ENCODE measurements at regions not wholly inside any gene's neighbourhood (a gene's known extent, or its start where the extent isn't known, plus 50 kb on each side); places are given as distances from the start of the nearest gene placed in this dataset.

DNA sequence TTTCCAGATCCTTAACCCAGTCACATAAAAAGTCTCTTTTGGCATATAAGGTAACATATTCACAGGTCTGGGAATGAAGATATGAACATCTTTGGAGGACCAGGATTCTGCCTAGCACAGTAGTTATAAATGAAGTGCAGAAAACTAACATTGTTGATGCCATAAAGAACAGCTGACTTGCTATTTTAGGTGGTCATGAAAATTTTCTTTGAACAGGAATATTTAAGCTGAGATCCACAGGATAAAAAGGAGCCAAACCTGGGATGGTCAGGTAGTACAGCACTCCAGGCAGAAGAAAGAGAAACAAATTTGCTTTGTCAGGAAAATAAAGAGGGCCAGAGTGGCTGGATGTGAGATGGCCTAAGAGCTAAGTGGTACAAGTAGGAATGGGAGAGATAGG lies 80.0 kb downstream of the CENPW start:
- BruUV-seq (replicated peaks) = no TSS peak
- TF ChIP-seq, protein P1, sequence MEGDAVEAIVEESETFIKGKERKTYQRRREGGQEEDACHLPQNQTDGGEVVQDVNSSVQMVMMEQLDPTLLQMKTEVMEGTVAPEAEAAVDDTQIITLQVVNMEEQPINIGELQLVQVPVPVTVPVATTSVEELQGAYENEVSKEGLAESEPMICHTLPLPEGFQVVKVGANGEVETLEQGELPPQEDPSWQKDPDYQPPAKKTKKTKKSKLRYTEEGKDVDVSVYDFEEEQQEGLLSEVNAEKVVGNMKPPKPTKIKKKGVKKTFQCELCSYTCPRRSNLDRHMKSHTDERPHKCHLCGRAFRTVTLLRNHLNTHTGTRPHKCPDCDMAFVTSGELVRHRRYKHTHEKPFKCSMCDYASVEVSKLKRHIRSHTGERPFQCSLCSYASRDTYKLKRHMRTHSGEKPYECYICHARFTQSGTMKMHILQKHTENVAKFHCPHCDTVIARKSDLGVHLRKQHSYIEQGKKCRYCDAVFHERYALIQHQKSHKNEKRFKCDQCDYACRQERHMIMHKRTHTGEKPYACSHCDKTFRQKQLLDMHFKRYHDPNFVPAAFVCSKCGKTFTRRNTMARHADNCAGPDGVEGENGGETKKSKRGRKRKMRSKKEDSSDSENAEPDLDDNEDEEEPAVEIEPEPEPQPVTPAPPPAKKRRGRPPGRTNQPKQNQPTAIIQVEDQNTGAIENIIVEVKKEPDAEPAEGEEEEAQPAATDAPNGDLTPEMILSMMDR (conservative IDR thresholded peaks at IDR 0.05; ENCODE audit: low read length) = no peak
- no peak for TF ChIP-seq EZH2phosphoT487 (IDR thresholded peaks at IDR 0.05; ENCODE audit: borderline replicate concordance, low read depth, low read length)

DNA sequence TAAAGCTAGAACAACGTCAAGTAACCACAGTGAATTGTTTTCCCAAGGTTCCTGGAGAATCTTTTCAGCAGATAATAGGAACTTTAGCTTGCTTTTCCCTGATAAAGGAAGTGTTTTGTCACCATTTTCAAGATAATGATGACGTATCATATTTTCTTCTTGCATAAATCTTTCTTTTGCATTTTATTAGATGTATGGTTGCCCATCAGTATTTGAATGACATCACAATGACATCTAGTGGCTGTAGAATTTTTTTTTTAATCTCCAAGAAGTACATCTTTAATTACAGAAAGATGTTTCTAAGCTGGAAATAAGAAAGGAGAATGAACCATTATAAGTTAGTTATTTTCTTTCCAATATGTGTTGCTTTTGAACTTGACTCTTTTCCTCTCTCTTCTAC lies 83.0 kb downstream of the CENPW start:
- TF ChIP-seq EZH2phosphoT487 (IDR thresholded peaks at IDR 0.05; ENCODE audit: borderline replicate concordance, low read depth, low read length) = no peak
- TF ChIP-seq, protein P1 (conservative IDR thresholded peaks at IDR 0.05; ENCODE audit: low read length) = peak; percentile 57
- H3K9me2 ChIP-seq (ENCODE audit: insufficient read depth, low read length) = no peaks in the 10 kb centered on the region
- no peaks in the 10 kb centered on the region for H3K79me2 ChIP-seq (ENCODE audit: insufficient read depth, low read depth, low read length)
- H3K4me3 ChIP-seq (ENCODE audit: low read depth, low read length, poor library complexity, severe bottlenecking) = no peak overlapping the region
- POLR2A ChIA-PET = interaction anchor here (0.6 to 1.1 kb wide), 4 partner anchors 14 to 427 kb away, joined by 3 read pairs; no protein-coding TSS in a partner anchor
- intact Hi-C loops (cut with micrococcal nuclease; ENCODE audit: unreplicated experiment) = no loop called here
- no peak overlapping the region for H2AFZ ChIP-seq (ENCODE audit: low read length)
- DNase-seq (ENCODE audit: low spot score) = peak; percentile 1
- H3K27ac ChIP-seq (ENCODE audit: low read depth, low read length, poor library complexity, severe bottlenecking) = no peak overlapping the region
- no peaks in the 10 kb centered on the region for H3K9me3 ChIP-seq (ENCODE audit: low read length)
- no peaks in the 10 kb centered on the region for H3K36me3 ChIP-seq (ENCODE audit: insufficient read depth, low read length)
- no TSS peak for BruUV-seq (replicated peaks)
- H4K20me1 ChIP-seq (ENCODE audit: insufficient read depth, low read length) = no peaks in the 10 kb centered on the region
- no peak overlapping the region for H3K4me2 ChIP-seq (ENCODE audit: low read length)
- no peaks in the 10 kb centered on the region for H3K4me1 ChIP-seq (ENCODE audit: insufficient read depth, low read length, poor library complexity, severe bottlenecking)
- CTCF ChIA-PET (ENCODE audit: unreplicated experiment) = no interaction called here

More for the DNA sequence above, 80.0 kb downstream of the CENPW start:
- H3K4me2 ChIP-seq (ENCODE audit: low read length) = no peak overlapping the region
- POLR2A ChIA-PET = no interaction called here
- H3K9me3 ChIP-seq (ENCODE audit: low read length) = no peaks in the 10 kb centered on the region
- H4K20me1 ChIP-seq (ENCODE audit: insufficient read depth, low read length) = no peaks in the 10 kb centered on the region
- H3K36me3 ChIP-seq (ENCODE audit: insufficient read depth, low read length) = no peaks in the 10 kb centered on the region
- H3K4me1 ChIP-seq (ENCODE audit: insufficient read depth, low read length, poor library complexity, severe bottlenecking) = no peaks in the 10 kb centered on the region
- CTCF ChIA-PET (ENCODE audit: unreplicated experiment) = no interaction called here
- no peak overlapping the region for H3K27ac ChIP-seq (ENCODE audit: low read depth, low read length, poor library complexity, severe bottlenecking)
- H3K4me3 ChIP-seq (ENCODE audit: low read depth, low read length, poor library complexity, severe bottlenecking) = no peak overlapping the region
- no peaks in the 10 kb centered on the region for H3K79me2 ChIP-seq (ENCODE audit: insufficient read depth, low read depth, low read length)
- H3K9me2 ChIP-seq (ENCODE audit: insufficient read depth, low read length) = no peaks in the 10 kb centered on the region
- intact Hi-C loops (cut with micrococcal nuclease; ENCODE audit: unreplicated experiment) = no loop called here
- no peak overlapping the region for H2AFZ ChIP-seq (ENCODE audit: low read length)
- DNase-seq (ENCODE audit: low spot score) = no peak

DNA sequence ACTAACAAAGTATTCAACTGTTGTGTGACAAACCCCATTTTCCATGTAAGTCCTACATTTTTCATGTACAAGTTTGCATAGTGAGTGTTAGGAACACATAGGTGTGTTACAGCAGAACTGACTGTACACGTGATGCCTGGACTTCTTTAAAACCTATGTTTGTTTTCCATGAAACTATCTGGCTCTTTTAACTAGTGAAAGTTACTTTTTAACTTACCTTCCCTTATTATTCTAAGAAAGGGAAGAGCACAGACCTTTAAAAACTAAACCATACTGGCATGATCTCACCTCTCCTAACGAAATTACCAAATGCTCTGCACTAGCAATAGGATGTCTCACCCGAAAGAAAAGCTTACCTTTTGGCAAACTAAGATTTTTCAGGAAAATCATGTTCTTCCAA lies 87.8 kb downstream of the CENPW start:
- DNase-seq (ENCODE audit: low spot score) = no peak
- H3K9me3 ChIP-seq (ENCODE audit: low read length) = no peaks in the 10 kb centered on the region
- ChIA-PET POLR2A (interaction anchor here (1.2 to 1.3 kb wide), 2 partner anchors 10 to 17 kb away, joined by 3 read pairs; no protein-coding TSS in a partner anchor), CTCF (ENCODE audit: unreplicated experiment) (no interaction called here)
- H3K9me2 ChIP-seq (ENCODE audit: insufficient read depth, low read length) = no peaks in the 10 kb centered on the region
- H3K27ac ChIP-seq (ENCODE audit: low read depth, low read length, poor library complexity, severe bottlenecking) = no peak overlapping the region
- H4K20me1 ChIP-seq (ENCODE audit: insufficient read depth, low read length) = no peaks in the 10 kb centered on the region
- TF ChIP-seq, protein P1 (conservative IDR thresholded peaks at IDR 0.05; ENCODE audit: low read length) = no peak
- no peak for TF ChIP-seq EZH2phosphoT487 (IDR thresholded peaks at IDR 0.05; ENCODE audit: borderline replicate concordance, low read depth, low read length)
- H3K36me3 ChIP-seq (ENCODE audit: insufficient read depth, low read length) = no peaks in the 10 kb centered on the region
- H3K4me1 ChIP-seq (ENCODE audit: insufficient read depth, low read length, poor library complexity, severe bottlenecking) = no peaks in the 10 kb centered on the region
- intact Hi-C loops (cut with micrococcal nuclease; ENCODE audit: unreplicated experiment) = no loop called here
- H2AFZ ChIP-seq (ENCODE audit: low read length) = no peak overlapping the region
- H3K4me3 ChIP-seq (ENCODE audit: low read depth, low read length, poor library complexity, severe bottlenecking) = no peak overlapping the region
- no peak overlapping the region for H3K4me2 ChIP-seq (ENCODE audit: low read length)
- BruUV-seq (replicated peaks) = no TSS peak
- no peaks in the 10 kb centered on the region for H3K79me2 ChIP-seq (ENCODE audit: insufficient read depth, low read depth, low read length)
